ENCODE measurements at regions not wholly inside any gene's neighbourhood (a gene's known extent, or its start where the extent isn't known, plus 50 kb on each side); places are given as distances from the start of the nearest gene placed in this dataset.

DNA sequence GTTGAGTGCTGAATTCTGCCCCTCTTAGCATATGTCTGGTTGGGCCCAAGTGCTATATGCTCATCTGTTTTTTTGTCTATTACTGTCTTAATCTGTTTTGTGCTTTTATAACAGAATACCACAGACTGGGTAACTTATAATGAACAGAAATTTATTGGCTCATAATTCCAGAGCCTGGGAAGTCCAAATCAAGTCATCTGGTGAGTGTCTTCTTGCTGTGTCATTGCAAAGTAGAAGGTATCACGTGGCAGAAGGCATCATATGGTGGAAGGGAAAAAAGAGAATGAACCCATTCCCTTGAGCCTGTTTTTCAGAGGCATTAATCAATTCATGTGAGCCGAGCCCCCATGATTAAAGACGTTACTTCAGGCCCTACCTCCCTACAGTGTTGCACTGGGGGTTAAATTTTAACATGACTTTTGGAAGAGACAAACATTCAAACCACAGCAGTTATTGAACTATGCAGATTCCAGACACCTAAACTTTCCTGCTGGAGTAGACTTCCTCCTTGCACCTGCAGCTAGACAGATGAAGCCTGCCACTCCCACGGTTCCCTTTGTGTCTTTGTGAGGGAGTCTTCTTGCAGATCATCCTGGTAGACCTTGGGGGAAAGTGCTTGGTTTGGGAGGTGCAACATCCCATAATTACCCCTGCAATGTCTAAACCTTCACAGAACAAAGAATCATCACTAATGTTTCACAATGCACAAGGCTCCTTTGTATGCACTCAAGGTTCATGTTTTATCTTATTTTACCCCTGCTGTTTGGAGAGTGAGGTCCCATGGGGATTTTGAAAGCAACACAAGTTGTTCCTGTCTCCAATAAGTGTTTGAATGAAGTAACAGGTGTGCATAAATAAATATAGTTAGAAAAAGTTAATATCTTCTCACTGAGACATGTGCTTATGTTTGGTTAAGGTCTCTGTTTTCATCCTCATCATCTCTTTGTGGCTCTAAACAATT, 64.7 kb upstream of the XCR1 start:
- Mint-ChIP-seq H3K9me3 (no peaks in the 10 kb centered on the region), H3K36me3 (ENCODE audit: low read depth) (peaks cover 5% of the 10 kb centered on the region), H3K4me3 (no peak overlapping the region), H3K27ac (no peak overlapping the region), H3K4me1 (ENCODE audit: low read depth) (peaks cover 38% of the 10 kb centered on the region), H3K27me3 (ENCODE audit: low read depth) (peaks cover 54% of the 10 kb centered on the region)
- no peak for DNase-seq (ENCODE audit: low spot score)

DNA sequence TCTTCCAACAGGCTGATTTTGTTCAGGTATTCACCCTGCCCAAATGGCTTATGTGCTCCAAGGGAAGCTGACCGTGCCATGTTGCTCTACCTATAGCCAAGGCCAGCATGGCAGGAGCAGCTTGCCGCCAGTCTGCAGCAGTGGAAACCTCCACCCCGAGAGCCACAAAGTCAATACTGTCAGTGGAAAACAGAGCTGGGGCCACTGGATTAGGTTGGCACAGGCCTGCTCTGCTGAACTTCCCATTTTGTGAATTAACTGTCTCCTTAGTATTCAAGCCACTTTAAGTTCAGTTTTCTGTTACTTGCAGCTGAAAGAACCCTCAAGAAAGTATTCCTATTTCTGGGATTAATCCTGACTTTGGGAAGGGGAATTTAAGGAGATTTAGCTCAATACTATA, 63.8 kb upstream of the XCR1 start:
- no peak for DNase-seq (ENCODE audit: low spot score)
- Mint-ChIP-seq H3K27me3 (ENCODE audit: low read depth) (peaks cover 54% of the 10 kb centered on the region), H3K36me3 (ENCODE audit: low read depth) (peaks cover 2% of the 10 kb centered on the region), H3K4me3 (no peak overlapping the region), H3K27ac (no peak overlapping the region), H3K9me3 (no peaks in the 10 kb centered on the region), H3K4me1 (ENCODE audit: low read depth) (peaks cover 33% of the 10 kb centered on the region)

DNA sequence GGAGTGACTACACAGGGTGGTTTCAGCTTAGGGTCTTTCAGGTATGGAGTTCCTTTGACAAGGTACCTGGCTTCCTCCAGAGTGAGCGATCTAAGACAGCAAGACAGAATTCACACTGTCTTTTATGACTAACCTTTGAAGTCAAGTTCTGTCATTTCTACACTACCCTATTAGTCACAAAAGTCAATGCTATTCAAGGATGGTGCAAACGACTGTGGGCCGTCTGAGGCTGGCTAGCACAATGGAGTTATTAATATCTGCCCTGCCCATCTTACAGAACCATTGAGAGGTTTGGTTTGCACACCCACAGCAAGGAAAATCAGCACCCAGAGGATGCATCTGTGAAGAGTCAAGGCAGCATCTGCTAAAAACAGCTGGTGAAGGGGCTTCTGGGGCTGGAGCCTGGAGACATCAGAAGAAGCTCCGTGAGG, 62.9 kb upstream of the XCR1 start:
- DNase-seq (ENCODE audit: low spot score) = no peak
- no peaks in the 10 kb centered on the region for H3K9me3 Mint-ChIP-seq
- H3K27me3 Mint-ChIP-seq (ENCODE audit: low read depth) = peaks cover 51% of the 10 kb centered on the region
- peaks cover 35% of the 10 kb centered on the region for H3K4me1 Mint-ChIP-seq (ENCODE audit: low read depth)
- no peak overlapping the region for H3K4me3 Mint-ChIP-seq
- no peak overlapping the region for H3K27ac Mint-ChIP-seq
- H3K36me3 Mint-ChIP-seq (ENCODE audit: low read depth) = peaks cover 2% of the 10 kb centered on the region

DNA sequence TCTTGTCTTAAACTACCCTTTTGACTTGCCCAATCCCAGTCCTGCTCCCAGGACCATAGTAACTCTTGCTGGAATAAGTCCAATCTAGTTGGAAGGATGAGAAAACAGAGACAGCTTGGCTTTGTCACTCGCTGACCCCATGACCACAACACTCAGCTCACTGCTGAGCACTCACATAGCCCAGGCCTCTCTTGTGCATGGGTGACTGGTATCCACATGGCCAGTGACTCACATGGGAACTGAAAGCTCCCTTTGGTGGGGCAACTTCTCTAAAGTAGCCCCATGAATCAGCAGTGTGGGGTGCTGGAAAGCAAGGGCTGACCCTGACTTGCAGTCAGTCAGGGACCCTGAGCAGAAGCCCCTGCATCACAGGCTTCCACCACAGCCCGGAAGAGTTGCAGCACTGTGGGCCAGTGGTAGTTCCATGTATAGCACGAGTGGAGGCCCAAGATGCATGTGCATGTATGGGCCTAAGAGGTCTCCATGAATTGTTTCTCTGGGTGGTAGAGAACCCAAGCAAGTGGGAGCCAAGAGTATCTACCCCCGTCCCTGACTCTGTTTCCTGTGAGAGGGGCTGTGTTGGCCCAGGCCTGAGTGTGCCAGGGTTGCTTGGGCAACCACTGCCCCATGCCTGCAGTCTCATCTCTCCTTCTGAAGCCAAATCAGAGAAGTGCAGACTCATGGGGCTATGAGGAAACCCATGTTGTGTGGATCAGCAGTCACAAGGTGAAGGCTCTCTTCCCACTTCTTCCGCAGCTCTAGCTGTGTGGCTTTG, 62.1 kb upstream of the XCR1 start:
- Mint-ChIP-seq H3K27ac (no peak overlapping the region), H3K4me1 (ENCODE audit: low read depth) (peaks cover 32% of the 10 kb centered on the region)
- DNase-seq (ENCODE audit: low spot score) = peak; percentile 50

DNA sequence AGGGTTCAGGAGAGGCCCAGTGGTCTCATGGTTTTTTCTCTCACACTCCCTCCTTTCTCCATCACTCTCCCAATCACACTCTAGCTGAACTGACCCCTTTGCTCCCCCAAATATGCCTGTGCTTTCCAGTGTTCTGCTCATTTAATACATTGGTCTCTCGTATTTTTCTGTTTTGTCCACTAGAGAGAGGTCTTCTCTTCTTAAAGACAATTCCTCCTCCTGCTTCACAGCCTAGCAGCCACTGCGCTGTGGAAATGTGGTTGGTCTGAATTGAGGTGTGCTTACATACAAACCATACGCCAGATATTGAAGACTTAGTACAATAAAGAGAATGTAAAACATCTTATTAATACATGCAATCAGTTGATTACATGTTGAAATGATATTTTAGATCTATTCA, 60.6 kb upstream of the XCR1 start:
- Mint-ChIP-seq H3K27ac (no peak overlapping the region), H3K27me3 (ENCODE audit: low read depth) (peaks cover 48% of the 10 kb centered on the region), H3K36me3 (ENCODE audit: low read depth) (no peaks in the 10 kb centered on the region), H3K4me3 (no peak overlapping the region), H3K4me1 (ENCODE audit: low read depth) (peaks cover 25% of the 10 kb centered on the region), H3K9me3 (no peaks in the 10 kb centered on the region)
- DNase-seq (ENCODE audit: low spot score) = no peak

More for the DNA sequence above, 62.1 kb upstream of the XCR1 start:
- H3K4me3 Mint-ChIP-seq = no peak overlapping the region
- peaks cover 47% of the 10 kb centered on the region for H3K27me3 Mint-ChIP-seq (ENCODE audit: low read depth)
- peaks cover 2% of the 10 kb centered on the region for H3K36me3 Mint-ChIP-seq (ENCODE audit: low read depth)
- H3K9me3 Mint-ChIP-seq = no peaks in the 10 kb centered on the region

DNA sequence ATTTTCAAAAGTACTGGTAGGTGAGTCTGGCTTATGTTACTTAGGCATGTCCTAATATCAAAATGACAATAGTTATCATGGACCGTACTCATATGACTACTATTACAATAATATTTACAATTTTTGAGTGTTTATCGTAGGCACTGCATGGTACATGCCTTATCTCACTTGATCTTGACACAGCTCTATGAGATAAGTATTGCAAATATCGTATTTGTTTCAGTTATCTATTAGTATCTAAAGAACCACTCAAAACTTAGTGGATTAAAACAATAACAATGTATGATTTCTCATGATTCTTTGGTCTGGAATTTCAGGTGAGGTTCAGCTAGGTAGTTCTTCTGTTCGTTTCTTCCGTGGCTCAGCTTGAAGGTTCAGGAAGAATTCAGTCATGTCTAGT, 59.7 kb upstream of the XCR1 start:
- peaks cover 47% of the 10 kb centered on the region for H3K27me3 Mint-ChIP-seq (ENCODE audit: low read depth)
- no peak overlapping the region for H3K27ac Mint-ChIP-seq
- H3K9me3 Mint-ChIP-seq = no peaks in the 10 kb centered on the region

DNA sequence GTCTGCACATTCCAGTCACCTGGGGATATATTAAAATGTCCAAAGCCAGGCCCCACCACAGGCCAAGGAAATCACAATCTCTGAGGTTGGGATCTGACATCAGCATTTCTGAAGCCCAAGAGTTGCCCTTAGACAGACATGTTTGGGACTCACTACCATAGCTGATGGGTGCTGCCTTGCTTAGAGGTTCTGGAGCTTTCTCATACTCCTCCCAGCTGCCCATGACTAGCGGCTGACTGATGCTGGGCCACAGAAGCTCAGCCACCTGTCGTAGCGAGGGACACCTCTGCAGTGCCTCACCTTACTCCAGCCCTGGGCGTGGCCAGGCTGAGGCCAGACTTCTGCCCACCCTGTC, 58.8 kb upstream of the XCR1 start:
- H3K36me3 Mint-ChIP-seq (ENCODE audit: low read depth) = no peaks in the 10 kb centered on the region
- no peak overlapping the region for H3K4me3 Mint-ChIP-seq
- peaks cover 21% of the 10 kb centered on the region for H3K4me1 Mint-ChIP-seq (ENCODE audit: low read depth)
- no peaks in the 10 kb centered on the region for H3K9me3 Mint-ChIP-seq
- H3K27me3 Mint-ChIP-seq (ENCODE audit: low read depth) = peaks cover 46% of the 10 kb centered on the region
- no peak overlapping the region for H3K27ac Mint-ChIP-seq
- DNase-seq (ENCODE audit: low spot score) = no peak

More for the DNA sequence above, 59.7 kb upstream of the XCR1 start:
- Mint-ChIP-seq H3K4me3 (no peak overlapping the region), H3K4me1 (ENCODE audit: low read depth) (peaks cover 19% of the 10 kb centered on the region), H3K36me3 (ENCODE audit: low read depth) (no peaks in the 10 kb centered on the region)
- no peak for DNase-seq (ENCODE audit: low spot score)

DNA sequence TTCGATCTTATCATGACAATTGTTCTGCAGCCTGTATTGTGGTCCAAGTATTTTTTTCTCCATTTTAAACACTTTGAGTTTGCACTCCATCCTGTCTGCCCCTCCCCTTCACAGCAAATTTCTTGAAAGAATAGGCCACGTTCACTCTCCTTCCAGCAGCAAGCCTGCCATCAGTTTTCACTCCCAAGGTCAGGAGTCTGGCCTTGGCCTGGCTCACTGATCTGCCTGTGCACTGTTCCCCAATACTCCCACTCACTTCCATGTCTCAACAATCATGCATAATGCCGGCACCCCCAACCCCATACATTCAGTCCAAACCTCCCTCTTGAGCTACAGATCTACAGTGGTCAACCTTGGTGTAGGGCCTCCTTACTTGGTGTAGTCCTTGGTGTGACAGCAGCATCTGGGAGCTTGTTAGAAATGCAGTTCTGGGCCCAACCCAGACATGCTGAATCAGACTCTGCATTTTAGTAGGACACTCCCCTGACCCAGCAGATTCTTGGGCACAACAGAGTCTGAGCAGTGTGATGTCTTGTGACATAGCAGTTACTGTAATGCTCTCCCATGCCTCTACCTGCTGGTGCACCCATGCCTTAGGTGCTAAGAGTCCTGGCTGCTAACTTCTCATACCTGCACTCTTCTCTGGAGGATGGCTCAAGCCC, 58.3 kb upstream of the XCR1 start:
- no peaks in the 10 kb centered on the region for H3K9me3 Mint-ChIP-seq
- H3K27ac Mint-ChIP-seq = no peak overlapping the region
- H3K36me3 Mint-ChIP-seq (ENCODE audit: low read depth) = no peaks in the 10 kb centered on the region
- H3K4me1 Mint-ChIP-seq (ENCODE audit: low read depth) = peaks cover 21% of the 10 kb centered on the region
- no peak overlapping the region for H3K4me3 Mint-ChIP-seq
- no peak for DNase-seq (ENCODE audit: low spot score)
- H3K27me3 Mint-ChIP-seq (ENCODE audit: low read depth) = peaks cover 50% of the 10 kb centered on the region

DNA sequence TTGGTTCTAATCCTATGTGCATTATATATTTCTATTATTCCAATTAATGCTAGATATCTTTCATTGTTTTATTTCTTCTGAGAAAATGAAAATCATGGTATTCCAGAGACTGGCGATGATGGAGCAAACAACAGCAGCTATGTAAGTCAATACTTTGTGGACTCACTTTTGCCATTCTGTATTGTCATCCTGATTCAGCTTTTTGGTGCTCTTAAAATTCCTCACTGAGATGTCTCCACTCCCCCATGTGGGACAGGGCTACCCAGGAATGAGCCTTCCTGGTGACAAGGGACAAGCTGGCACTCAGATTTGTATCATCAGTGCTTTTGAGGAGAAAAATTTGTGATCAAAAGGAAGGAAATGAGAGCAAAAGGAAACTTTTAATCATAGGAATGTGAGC, 56.7 kb upstream of the XCR1 start:
- Mint-ChIP-seq H3K27ac (no peak overlapping the region), H3K4me1 (ENCODE audit: low read depth) (peaks cover 18% of the 10 kb centered on the region), H3K4me3 (no peak overlapping the region), H3K27me3 (ENCODE audit: low read depth) (peaks cover 52% of the 10 kb centered on the region), H3K36me3 (ENCODE audit: low read depth) (no peaks in the 10 kb centered on the region), H3K9me3 (no peaks in the 10 kb centered on the region)
- no peak for DNase-seq (ENCODE audit: low spot score)

DNA sequence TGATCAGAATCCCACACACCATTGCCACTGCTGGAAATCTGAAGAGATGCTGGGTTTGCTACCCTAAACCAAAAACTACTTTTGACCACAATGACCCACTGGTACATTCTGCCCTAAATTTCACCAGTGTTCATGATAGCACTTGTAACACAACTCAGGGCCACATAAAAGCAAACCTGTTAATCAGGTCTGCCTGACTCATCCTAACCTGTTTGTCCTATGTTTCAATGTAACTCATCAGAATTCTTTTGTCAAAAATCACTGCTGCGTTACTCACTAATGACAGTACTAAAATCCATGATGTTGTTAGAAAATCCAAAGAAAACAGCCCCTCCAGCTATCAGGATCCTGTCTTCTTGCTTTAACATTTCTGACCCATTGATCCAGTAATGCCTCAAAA, 55.6 kb upstream of the XCR1 start:
- H3K4me3 Mint-ChIP-seq = no peak overlapping the region

DNA sequence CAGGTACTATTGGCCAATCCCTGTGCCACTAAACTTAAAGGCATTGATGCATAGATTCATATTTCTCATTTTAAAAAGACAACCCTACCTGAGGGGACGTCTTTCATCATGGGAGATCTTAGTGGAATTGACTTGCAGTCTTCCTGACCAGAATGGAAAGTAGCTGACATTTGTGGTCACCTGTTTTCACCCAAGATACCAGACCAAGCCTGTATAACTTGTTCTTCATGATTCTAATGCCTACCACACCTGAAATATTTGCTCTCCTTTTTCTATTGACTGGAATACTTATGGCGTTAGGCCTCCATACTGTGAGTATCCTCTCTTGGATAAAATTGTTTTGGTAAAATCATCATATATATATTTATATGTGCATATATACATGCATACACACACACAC, 54.7 kb upstream of the XCR1 start:
- H3K9me3 Mint-ChIP-seq = no peaks in the 10 kb centered on the region
- DNase-seq (ENCODE audit: low spot score) = no peak
- H3K4me3 Mint-ChIP-seq = no peak overlapping the region
- no peak overlapping the region for H3K27ac Mint-ChIP-seq
- H3K27me3 Mint-ChIP-seq (ENCODE audit: low read depth) = peaks cover 50% of the 10 kb centered on the region
- H3K36me3 Mint-ChIP-seq (ENCODE audit: low read depth) = no peaks in the 10 kb centered on the region
- peaks cover 22% of the 10 kb centered on the region for H3K4me1 Mint-ChIP-seq (ENCODE audit: low read depth)

More for the DNA sequence above, 55.6 kb upstream of the XCR1 start:
- H3K9me3 Mint-ChIP-seq = no peaks in the 10 kb centered on the region
- no peaks in the 10 kb centered on the region for H3K36me3 Mint-ChIP-seq (ENCODE audit: low read depth)
- H3K27me3 Mint-ChIP-seq (ENCODE audit: low read depth) = peaks cover 55% of the 10 kb centered on the region
- DNase-seq (ENCODE audit: low spot score) = no peak
- peaks cover 23% of the 10 kb centered on the region for H3K4me1 Mint-ChIP-seq (ENCODE audit: low read depth)
- no peak overlapping the region for H3K27ac Mint-ChIP-seq

DNA sequence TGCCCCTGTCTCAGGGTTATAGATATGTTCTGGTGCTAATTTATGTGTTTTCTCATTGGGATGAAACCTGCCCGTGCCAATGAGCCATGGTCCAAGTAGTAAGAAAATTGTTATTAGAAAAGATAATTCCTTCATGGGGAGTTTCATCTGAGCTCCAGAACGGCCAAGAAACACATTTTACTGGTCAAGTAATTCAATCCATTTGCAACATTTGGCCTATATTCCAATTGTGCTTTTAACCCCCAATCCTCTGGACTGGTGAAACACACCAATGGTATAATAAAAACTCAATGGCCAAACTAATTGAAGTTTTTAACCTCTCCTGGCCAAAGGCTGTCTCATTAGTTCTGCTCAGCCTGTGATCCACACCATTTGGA, 53.7 kb upstream of the XCR1 start:
- Mint-ChIP-seq H3K9me3 (no peaks in the 10 kb centered on the region), H3K4me1 (ENCODE audit: low read depth) (peaks cover 23% of the 10 kb centered on the region), H3K36me3 (ENCODE audit: low read depth) (no peaks in the 10 kb centered on the region), H3K27ac (no peak overlapping the region), H3K27me3 (ENCODE audit: low read depth) (peaks cover 45% of the 10 kb centered on the region), H3K4me3 (no peak overlapping the region)
- no peak for DNase-seq (ENCODE audit: low spot score)

DNA sequence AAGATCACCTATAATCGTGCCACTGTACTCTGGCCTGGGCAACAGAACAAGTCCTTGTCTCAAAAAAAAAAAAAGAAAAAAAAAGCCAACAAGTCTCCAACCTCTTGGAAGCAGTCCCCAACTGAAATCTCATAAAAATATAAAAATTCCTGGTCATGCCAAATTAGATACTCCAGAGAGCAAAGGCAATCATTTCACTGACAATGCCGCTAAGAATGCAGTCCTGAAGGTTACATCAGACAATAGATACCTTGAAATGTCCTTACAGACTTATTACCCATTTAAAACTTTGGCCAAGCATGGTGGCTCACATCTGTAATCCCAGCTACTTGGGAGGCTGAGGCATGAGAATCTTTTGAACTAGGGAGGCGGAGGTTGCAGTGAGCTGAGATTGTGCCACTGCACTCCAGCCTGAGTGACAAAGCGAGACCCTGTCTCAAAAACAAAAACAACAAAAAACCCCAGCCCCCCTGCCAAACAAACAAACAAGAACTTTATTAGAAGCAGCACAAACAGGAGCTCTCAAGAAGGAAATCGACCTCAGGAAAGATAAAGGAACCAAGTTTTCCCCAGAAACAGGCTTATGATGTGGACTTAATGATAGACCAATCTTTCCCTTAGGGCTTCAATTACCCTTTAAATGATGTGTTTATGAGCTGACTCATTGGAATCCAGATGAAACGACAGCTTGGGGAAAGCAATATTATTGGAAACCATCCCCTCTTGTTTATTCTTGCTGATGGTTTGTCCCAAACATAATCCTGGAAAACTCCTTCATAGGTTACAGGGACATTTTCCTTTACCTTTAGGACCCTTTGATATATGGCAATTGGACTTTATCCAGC, 53.1 kb upstream of the XCR1 start:
- H3K27me3 Mint-ChIP-seq (ENCODE audit: low read depth) = peaks cover 44% of the 10 kb centered on the region
- H3K4me1 Mint-ChIP-seq (ENCODE audit: low read depth) = peaks cover 20% of the 10 kb centered on the region
- no peaks in the 10 kb centered on the region for H3K36me3 Mint-ChIP-seq (ENCODE audit: low read depth)
- no peak for DNase-seq (ENCODE audit: low spot score)
- H3K9me3 Mint-ChIP-seq = no peaks in the 10 kb centered on the region
- H3K27ac Mint-ChIP-seq = no peak overlapping the region
- H3K4me3 Mint-ChIP-seq = no peak overlapping the region

All from T-helper 2 cell treated with Interferon-gamma antibody and Interleukin-4, amounts not matched to agents 5 μg/mL and 100 μg/mL, for 36 hours (primary cell).